Pancreas (tissue), 10 donors: ENCODE measurements at regions not wholly inside any gene's neighbourhood (a gene's known extent, or its start where the extent isn't known, plus 50 kb on each side); places are given as distances from the start of the nearest gene placed in this dataset.

ENCODE experiments used
- ATAC-seq, 4 donors: fragments of 200-7000 bp; cut with Tn5 transposase; one replicate each; pipeline versions ENCODE4 v1.8.0 to v1.9.1; 2020; ENCODE audit warnings: mild to moderate bottlenecking in 4 of 4, moderate library complexity in 4 of 4
- DNase-seq, 6 donors: peaks; one replicate each; pipeline ENCODE4 v3.0.0-alpha.2; 2020
- FAIRE-seq: peaks from 2 replicates; lab custom pipeline; 2012; peaks lifted over from hg19 to GRCh38; lab: Jason Lieb, UNC
- H3K27ac ChIP-seq, 4 donors: fragments of 200-600 bp; sonication (generic); 1 replicate in 3 of 4; 2 replicates in 1 of 4; pipeline versions ENCODE4 v1.5.0 to v1.8.0; 2020
- H3K27me3 ChIP-seq, 4 donors: fragments of 200-600 bp; one replicate each; pipeline ENCODE4 v1.8.0; 2021
- H3K36me3 ChIP-seq, 3 donors: fragments of 200-600 bp; sonication (generic) in 1 of 3; one replicate each; pipeline versions ENCODE4 v1.5.0 to v1.8.0; 2020 to 2021
- H3K4me1 ChIP-seq, 3 donors: fragments of 200-600 bp; one replicate each; pipeline ENCODE4 v1.8.0; 2021
- H3K4me3 ChIP-seq, 4 donors: fragments of 200-600 bp; sonication (generic) in 2 of 4; one replicate each; pipeline versions ENCODE4 v1.5.0 to v1.8.0; 2020 to 2021
- H3K9me3 ChIP-seq, 4 donors: fragments of 200-600 bp; one replicate each; pipeline ENCODE4 v1.8.0; 2021
- CTCF ChIP-seq, 4 donors: fragments of 200-600 bp; sonication (generic) in 3 of 4; IDR thresholded peaks; one replicate each; pipeline versions ENCODE4 v1.5.0 to v1.8.0; 2021; ENCODE audit warnings: antibody characterized with exemption in 4 of 4
- WGBS, 2 donors: extraction: QIAGEN DNeasy Blood & Tissue Kit; methylation state at CpG; one replicate each; pipeline ENCODE4 v1.1.7; 2013; 5-methylcytosine and 5-hydroxymethylcytosine counted together
- intact Hi-C, 3 donors: fragments of 100-400 bp; cut with DNase I; formaldehyde crosslinking; loops; one replicate each; pipeline versions ENCODE4 v1.11.1 to v1.14.2; 2022
- donor health status: healthy with polysubstance abuse.
- donor health status: DM: no; HTN: no; CAD: no; lungs with moderate emphysema.
- donor health status: DM: no; HTN: no; CAD: no.
- donor health status: control.
- donor health status: control.
- donor health status: Bipolar disorder and iron deficiency.
- donor health status: DM: yes; HTN: yes; CAD: no.
- donor health status: DM: no; HTN: no; CAD: no.
- donor health status: DM: no; HTN: no; CAD: no.
- donor health status: DM: yes; HTN: yes; CAD: no.

DNA sequence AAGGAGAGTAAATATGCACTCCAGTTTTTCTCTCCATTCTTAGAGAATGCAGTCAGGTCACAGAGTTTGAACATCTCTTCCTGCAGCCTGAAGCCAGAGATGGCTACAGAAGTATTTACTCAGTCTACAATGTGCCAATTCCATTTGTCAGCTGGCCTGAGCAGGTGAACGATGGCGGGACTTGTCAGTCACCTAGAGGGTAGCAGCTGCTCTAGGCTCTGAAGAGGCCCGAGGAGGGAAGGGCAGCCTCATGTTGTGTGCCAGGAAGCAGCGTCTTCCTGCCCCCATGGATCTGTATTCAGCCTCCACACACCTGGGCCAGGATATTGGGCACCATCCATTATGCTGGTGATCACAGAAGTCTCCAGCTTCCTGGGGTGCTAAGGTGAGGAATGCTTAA lies 316.7 kb upstream of the CHAC2 start:
- Histone ChIP-seq H3K27me3 (no peaks in the 10 kb centered on the region), H3K4me1 (peaks cover 0 to 4% (median 3%) of the 10 kb centered on the region in 3 donors), H3K36me3 (no peaks in the 10 kb centered on the region), H3K9me3 (no peaks in the 10 kb centered on the region), H3K27ac (no peak overlapping the region), H3K4me3 (no peak overlapping the region)
- intact Hi-C loops, result no loop called here
- TF ChIP-seq CTCF (IDR thresholded peaks at IDR 0.05), result no peak
- 37 to 39% methylated on average over 4 of the region's 4 CpGs for WGBS, 2 donors
- ATAC-seq (peak in 2 of 4 donors; percentile 35 to 51), FAIRE-seq (no peak), DNase-seq (no peak)

DNA sequence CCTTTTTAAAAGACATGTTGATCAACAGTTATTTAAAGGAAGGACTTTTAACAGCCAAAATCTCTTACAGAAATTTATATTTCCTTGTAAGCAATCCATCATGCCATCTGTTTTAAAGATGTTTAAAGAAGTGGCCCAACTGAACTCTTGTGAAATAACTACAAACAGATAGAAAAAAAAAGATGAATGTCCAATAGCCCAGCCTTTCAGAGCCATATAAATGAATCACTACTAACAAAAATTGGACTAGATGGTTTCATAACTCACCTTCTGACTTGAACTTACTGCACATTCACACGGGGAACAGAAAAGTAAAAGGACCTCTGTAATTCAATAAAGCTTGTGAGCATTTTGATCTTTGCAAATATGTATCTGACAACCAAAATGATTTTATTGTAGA lies 319.0 kb upstream of the CHAC2 start:
- no peak for ATAC-seq
- no peak for DNase-seq
- no peaks in the 10 kb centered on the region for H3K36me3 ChIP-seq
- TF ChIP-seq CTCF (IDR thresholded peaks at IDR 0.05), result no peak
- WGBS, 2 donors, result 79 to 80% methylated on average over 1 of the region's 1 CpG
- H3K27me3 ChIP-seq, result no peaks in the 10 kb centered on the region
- H3K27ac ChIP-seq, result no peak overlapping the region
- H3K4me1 ChIP-seq, result peaks cover 3 to 8% (median 8%) of the 10 kb centered on the region in 3 donors
- H3K9me3 ChIP-seq, result no peaks in the 10 kb centered on the region
- FAIRE-seq, result no peak
- intact Hi-C loops, result no loop called here
- H3K4me3 ChIP-seq, result no peak overlapping the region

DNA sequence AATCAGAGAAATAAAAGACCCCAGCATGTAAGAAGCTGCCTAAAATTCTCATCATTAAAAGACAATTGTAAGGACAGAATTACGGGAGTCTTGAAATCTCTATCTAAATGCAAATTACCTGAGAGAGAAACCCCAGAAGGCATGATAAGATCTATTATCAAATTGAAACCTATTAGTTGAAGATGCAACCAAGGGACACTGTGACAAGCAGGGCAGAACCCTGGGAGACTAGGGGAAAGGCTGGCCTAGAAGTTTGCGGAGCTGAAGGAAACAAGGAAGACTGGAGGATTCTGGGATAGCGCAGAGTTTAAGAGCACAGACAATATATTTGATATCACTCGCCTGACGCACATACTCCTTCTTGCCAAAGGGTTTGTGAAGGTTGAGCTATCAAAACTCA lies 319.5 kb upstream of the CHAC2 start:
- H3K9me3 ChIP-seq, result no peaks in the 10 kb centered on the region
- H3K36me3 ChIP-seq, result no peaks in the 10 kb centered on the region
- FAIRE-seq (no peak), ATAC-seq (no peak), DNase-seq (no peak)
- no peak for TF ChIP-seq CTCF (IDR thresholded peaks at IDR 0.05)
- H3K4me1 ChIP-seq, result peaks cover 3 to 8% (median 7%) of the 10 kb centered on the region in 3 donors
- H3K27ac ChIP-seq, result no peak overlapping the region
- no peaks in the 10 kb centered on the region for H3K27me3 ChIP-seq
- WGBS, 2 donors, result 90 to 92% methylated on average over 5 of the region's 5 CpGs
- no peak overlapping the region for H3K4me3 ChIP-seq
- intact Hi-C loops, result no loop called here

DNA sequence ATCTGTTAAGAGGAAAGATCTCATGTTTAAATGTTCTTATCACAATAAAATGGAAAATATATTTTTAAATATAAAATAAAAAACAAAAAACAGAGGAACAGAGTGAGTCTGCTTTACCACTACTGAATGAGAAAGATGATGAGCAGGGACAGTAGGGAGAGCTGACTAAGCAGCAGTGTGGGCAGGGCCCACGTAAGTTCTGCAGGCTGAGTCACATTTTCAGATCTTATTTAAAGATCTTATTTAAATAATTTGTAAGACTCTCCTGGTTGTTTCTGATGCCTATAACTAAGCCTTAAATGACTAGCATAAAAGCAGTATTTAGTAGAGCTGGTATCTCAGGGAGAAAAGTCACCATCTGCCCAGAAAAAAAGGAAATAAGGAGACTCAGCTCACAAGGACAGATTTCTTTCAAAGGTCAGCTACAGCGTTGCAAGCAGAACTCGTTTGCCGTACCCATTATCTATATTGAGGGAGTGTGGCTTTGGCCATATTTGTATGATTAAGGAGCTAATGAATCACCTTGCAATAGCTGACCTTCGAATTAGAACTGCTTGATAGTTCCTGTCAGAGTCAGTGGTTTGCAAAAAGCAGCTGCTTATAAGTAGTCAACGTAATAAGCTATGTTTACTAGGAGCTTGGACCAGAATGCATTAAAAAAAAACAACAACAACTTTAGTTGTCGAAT lies 322.1 kb upstream of the CHAC2 start:
- H3K4me1 ChIP-seq, result peaks cover 0 to 8% (median 7%) of the 10 kb centered on the region in 3 donors
- no peaks in the 10 kb centered on the region for H3K27me3 ChIP-seq
- WGBS, 2 donors, result 29 to 30% methylated on average over 7 of the region's 7 CpGs
- TF ChIP-seq CTCF (IDR thresholded peaks at IDR 0.05), result no peak
- no peak overlapping the region for H3K4me3 ChIP-seq
- no peaks in the 10 kb centered on the region for H3K36me3 ChIP-seq
- intact Hi-C loops, result no loop called here
- ATAC-seq (peak; percentile 58 to 80 (median 67)), DNase-seq (no peak), FAIRE-seq (no peak)
- no peak overlapping the region for H3K27ac ChIP-seq
- H3K9me3 ChIP-seq, result no peaks in the 10 kb centered on the region

GRCh38 chr2:53442783-53443182 lies 324.8 kb upstream of the CHAC2 start:
- Histone ChIP-seq H3K27ac (no peak overlapping the region), H3K36me3 (no peaks in the 10 kb centered on the region), H3K4me3 (no peak overlapping the region), H3K27me3 (no peaks in the 10 kb centered on the region), H3K9me3 (no peaks in the 10 kb centered on the region), H3K4me1 (peaks cover 0 to 8% (median 7%) of the 10 kb centered on the region in 3 donors)
- WGBS, 2 donors, result 64 to 74% methylated on average over 4 of the region's 4 CpGs
- peak in 1 of 6 donors; percentile 55 for DNase-seq
- no peak for TF ChIP-seq CTCF (IDR thresholded peaks at IDR 0.05)
- ATAC-seq, result peak in 3 of 4 donors; percentile 38 to 66 (median 51)
- FAIRE-seq, result no peak
- intact Hi-C loops, result no loop called here
